ENCODE measurements at regions not wholly inside any gene's neighbourhood (a gene's known extent, or its start where the extent isn't known, plus 50 kb on each side); places are given as distances from the start of the nearest gene placed in this dataset.

GRCh38 chr18:41690332-41691127, 264.5 kb upstream of the PIK3C3 start (continued):
- TF ChIP-seq, protein P1, sequence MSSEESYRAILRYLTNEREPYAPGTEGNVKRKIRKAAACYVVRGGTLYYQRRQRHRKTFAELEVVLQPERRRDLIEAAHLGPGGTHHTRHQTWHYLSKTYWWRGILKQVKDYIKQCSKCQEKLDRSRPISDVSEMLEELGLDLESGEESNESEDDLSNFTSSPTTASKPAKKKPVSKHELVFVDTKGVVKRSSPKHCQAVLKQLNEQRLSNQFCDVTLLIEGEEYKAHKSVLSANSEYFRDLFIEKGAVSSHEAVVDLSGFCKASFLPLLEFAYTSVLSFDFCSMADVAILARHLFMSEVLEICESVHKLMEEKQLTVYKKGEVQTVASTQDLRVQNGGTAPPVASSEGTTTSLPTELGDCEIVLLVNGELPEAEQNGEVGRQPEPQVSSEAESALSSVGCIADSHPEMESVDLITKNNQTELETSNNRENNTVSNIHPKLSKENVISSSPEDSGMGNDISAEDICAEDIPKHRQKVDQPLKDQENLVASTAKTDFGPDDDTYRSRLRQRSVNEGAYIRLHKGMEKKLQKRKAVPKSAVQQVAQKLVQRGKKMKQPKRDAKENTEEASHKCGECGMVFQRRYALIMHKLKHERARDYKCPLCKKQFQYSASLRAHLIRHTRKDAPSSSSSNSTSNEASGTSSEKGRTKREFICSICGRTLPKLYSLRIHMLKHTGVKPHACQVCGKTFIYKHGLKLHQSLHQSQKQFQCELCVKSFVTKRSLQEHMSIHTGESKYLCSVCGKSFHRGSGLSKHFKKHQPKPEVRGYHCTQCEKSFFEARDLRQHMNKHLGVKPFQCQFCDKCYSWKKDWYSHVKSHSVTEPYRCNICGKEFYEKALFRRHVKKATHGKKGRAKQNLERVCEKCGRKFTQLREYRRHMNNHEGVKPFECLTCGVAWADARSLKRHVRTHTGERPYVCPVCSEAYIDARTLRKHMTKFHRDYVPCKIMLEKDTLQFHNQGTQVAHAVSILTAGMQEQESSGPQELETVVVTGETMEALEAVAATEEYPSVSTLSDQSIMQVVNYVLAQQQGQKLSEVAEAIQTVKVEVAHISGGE (CRISPR knock-in tag; IDR thresholded peaks at IDR 0.05) = no peak
- no peak for TF ChIP-seq JUND (IDR thresholded peaks at IDR 0.05; ENCODE audit: low read depth, low read length)

DNA sequence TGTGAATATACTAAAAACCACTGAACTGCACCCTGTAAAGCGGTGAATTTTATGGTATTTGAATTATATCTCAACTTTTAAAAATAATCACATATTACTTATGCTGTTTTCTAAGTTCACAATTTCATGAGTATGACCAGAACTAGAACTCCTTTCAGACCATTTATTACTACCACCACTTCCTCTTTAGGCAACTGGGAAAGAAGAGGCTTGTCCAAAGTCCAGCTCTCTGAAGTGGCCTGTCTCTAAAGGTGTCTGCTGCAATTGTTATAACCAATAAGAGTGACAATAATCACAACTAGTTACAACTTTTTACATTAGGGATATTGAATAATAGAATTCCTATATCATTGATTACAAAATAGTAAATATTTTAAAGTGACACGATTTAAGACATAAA, 267.9 kb upstream of the PIK3C3 start:
- FAIRE-seq = no peak
- Histone ChIP-seq H3K4me2 (ENCODE audit: control insufficient read depth, insufficient read depth) (no peak overlapping the region), H3K27ac (ENCODE audit: control insufficient read depth, insufficient read depth) (no peak overlapping the region), H3K9ac (ENCODE audit: control insufficient read depth, insufficient read depth, low read length) (no peak overlapping the region), H4K20me1 (ENCODE audit: control insufficient read depth, insufficient read depth) (no peaks in the 10 kb centered on the region), H2AFZ (ENCODE audit: control insufficient read depth, low read depth, low read length) (no peak overlapping the region), H3K9me3 (replicated peaks; ENCODE audit: control insufficient read depth, insufficient read depth, low read length) (no peaks in the 10 kb centered on the region), H3K27me3 (replicated peaks in 1 of 2; ENCODE audit: control insufficient read depth in 2 of 2, insufficient read depth in 2 of 2, low read length in 1 of 2) (no peaks in the 10 kb centered on the region), H3K79me2 (ENCODE audit: control insufficient read depth, insufficient read depth, low read length) (no peaks in the 10 kb centered on the region), H3K4me1 (ENCODE audit: control insufficient read depth, insufficient read depth, low read length) (no peaks in the 10 kb centered on the region), H3K36me3 (ENCODE audit: control insufficient read depth in 2 of 2, insufficient read depth in 2 of 2, low read length in 1 of 2) (no peaks in the 10 kb centered on the region), H3K4me3 (no peak overlapping the region)
- BruUV-seq (replicated peaks) = no TSS peak
- no peak for DNase-seq (ENCODE audit: low read depth, low spot score)
- intact Hi-C loops (cut with micrococcal nuclease; ENCODE audit: unreplicated experiment) (no loop called here), in situ Hi-C loops (cut with MboI) (no loop called here)
- RAD21 ChIA-PET (ENCODE audit: unreplicated experiment) = no interaction called here
- ATAC-seq = no peak
- POLR2A ChIA-PET = no interaction called here
- WGBS (ENCODE audit: insufficient coverage, insufficient replicate concordance, low lambda C conversion rate, missing lambda C conversion rate) = 44% methylated on average over 2 of the region's 2 CpGs
- CTCF ChIA-PET = no interaction called here
- SMC1A ChIA-PET (ENCODE audit: uncharacterized antibody, unreplicated experiment) = no interaction called here
- no peak for TF ChIP-seq MYC (IDR thresholded peaks at IDR 0.05; ENCODE audit: insufficient read depth, insufficient read length, insufficient replicate concordance, low read length, severe bottlenecking)
- no peak for TF ChIP-seq JUNB (IDR thresholded peaks at IDR 0.05)
- TF ChIP-seq YY1 (IDR thresholded peaks at IDR 0.05; ENCODE audit: low read depth, low read length) = no peak
- no peak for TF ChIP-seq CHD2 (IDR thresholded peaks at IDR 0.05; ENCODE audit: borderline replicate concordance, low read depth, low read length)
- TF ChIP-seq ZNF687 (IDR thresholded peaks at IDR 0.05) = no peak
- no peak for TF ChIP-seq POLR2AphosphoS5 (IDR thresholded peaks at IDR 0.05; ENCODE audit: low read length)
- TF ChIP-seq KAT2A (conservative IDR thresholded peaks at IDR 0.05; ENCODE audit: control insufficient read depth, low read depth, low read length) = no peak
- no peak for TF ChIP-seq PML (IDR thresholded peaks at IDR 0.05; ENCODE audit: low read length)
- no peak for TF ChIP-seq NRF1 (conservative IDR thresholded peaks at IDR 0.05; ENCODE audit: low read depth, low read length)
- no peak for TF ChIP-seq STAT1 (conservative IDR thresholded peaks at IDR 0.05)
- TF ChIP-seq TCF3 (IDR thresholded peaks at IDR 0.05; ENCODE audit: borderline replicate concordance, insufficient read depth, low read depth, low read length) = no peak
- TF ChIP-seq SRF (IDR thresholded peaks at IDR 0.05; ENCODE audit: low read depth in 2 of 2, low read length in 2 of 2) = no peak
- TF ChIP-seq, protein P2, sequence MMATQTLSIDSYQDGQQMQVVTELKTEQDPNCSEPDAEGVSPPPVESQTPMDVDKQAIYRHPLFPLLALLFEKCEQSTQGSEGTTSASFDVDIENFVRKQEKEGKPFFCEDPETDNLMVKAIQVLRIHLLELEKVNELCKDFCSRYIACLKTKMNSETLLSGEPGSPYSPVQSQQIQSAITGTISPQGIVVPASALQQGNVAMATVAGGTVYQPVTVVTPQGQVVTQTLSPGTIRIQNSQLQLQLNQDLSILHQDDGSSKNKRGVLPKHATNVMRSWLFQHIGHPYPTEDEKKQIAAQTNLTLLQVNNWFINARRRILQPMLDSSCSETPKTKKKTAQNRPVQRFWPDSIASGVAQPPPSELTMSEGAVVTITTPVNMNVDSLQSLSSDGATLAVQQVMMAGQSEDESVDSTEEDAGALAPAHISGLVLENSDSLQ (IDR thresholded peaks at IDR 0.05) = no peak

All from GM12878 (cell line).